GM12873 (cell line): ENCODE measurements at regions not wholly inside any gene's neighbourhood (a gene's known extent, or its start where the extent isn't known, plus 50 kb on each side); places are given as distances from the start of the nearest gene placed in this dataset.

Experiments
- CTCF ChIP-seq: IDR thresholded peaks from 2 replicates; pipeline ENCODE4 v1.5.1; 2012; ENCODE audit warnings: low read depth, mild to moderate bottlenecking, moderate library complexity, low read length, control low read depth; ENCODE audit not compliant: insufficient read depth; ENCODE audit errors: missing control alignments

- TF ChIP-seq CTCF = no peak
Observed at GRCh38 chr3:103965764-103966163, 1400.9 kb upstream of the ALCAM start.

- TF ChIP-seq CTCF = no peak
Observed at GRCh38 chr3:103966749-103967148, 1400.0 kb upstream of the ALCAM start.

- TF ChIP-seq CTCF = no peak
Observed at GRCh38 chr3:103968131-103968530, 1398.6 kb upstream of the ALCAM start.

GRCh38 chr3:103968751-103969150 lies 1398.0 kb upstream of the ALCAM start:
- TF ChIP-seq CTCF = no peak

- no peak for TF ChIP-seq CTCF
Observed at GRCh38 chr3:103976931-103977339, 1389.8 kb upstream of the ALCAM start.

GRCh38 chr3:103977417-103977816 lies 1389.3 kb upstream of the ALCAM start:
- TF ChIP-seq CTCF = no peak

- TF ChIP-seq CTCF = peak; percentile 64
Observed at GRCh38 chr3:103991461-103992115, 1375.1 kb upstream of the ALCAM start.
